ENCODE measurements at regions not wholly inside any gene's neighbourhood (a gene's known extent, or its start where the extent isn't known, plus 50 kb on each side); places are given as distances from the start of the nearest gene placed in this dataset.

DNA sequence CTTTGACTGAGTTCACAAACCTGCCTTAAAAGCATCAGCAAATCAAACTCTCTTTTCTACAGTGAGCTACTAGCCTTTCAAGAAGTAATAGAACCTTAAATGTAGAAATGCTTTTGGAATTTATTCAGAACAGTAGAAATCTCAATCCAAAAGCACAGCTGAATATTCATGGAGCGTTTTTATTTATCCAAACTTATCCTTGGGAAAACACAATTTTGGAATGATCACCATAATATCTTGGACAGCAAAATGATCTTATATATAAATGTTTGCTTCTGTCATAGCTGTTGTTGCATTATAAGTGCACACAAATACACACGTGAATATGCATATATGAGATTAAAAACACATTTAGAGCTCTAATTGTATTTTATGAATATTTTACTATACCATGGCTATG, 747.3 kb upstream of the PIK3C3 start:
- Histone ChIP-seq H3K27me3 (ENCODE audit: control insufficient read depth in 2 of 2, insufficient read depth in 2 of 2, low read length in 2 of 2) (no peaks in the 10 kb centered on the region), H4K20me1 (replicated peaks; ENCODE audit: control insufficient read depth, extremely low read depth, insufficient read depth, low read length) (no peaks in the 10 kb centered on the region), H3K9me1 (replicated peaks; ENCODE audit: control insufficient read depth, extremely low read depth, insufficient read depth, low read length) (no peaks in the 10 kb centered on the region), H3K4me3 (replicated peaks in 1 of 3; ENCODE audit: insufficient read depth in 1 of 3, low read depth in 1 of 3, low read length in 3 of 3) (no peak overlapping the region), H3K79me2 (ENCODE audit: control insufficient read depth, insufficient read depth, low read length) (no peaks in the 10 kb centered on the region), H3K36me3 (ENCODE audit: control insufficient read depth in 2 of 2, extremely low read depth in 1 of 2, insufficient read depth in 2 of 2, low read length in 2 of 2) (no peaks in the 10 kb centered on the region), H3K9me3 (replicated peaks; ENCODE audit: control insufficient read depth, insufficient read depth, low read length) (no peaks in the 10 kb centered on the region), H3K9ac (replicated peaks; ENCODE audit: extremely low read depth, insufficient read depth, low read length) (no peak overlapping the region), H3K4me2 (ENCODE audit: insufficient read depth, low read length) (no peak overlapping the region), H2AFZ (ENCODE audit: low read depth, low read length) (no peak overlapping the region), H3K27ac (ENCODE audit: insufficient read depth, low read depth, low read length) (no peak overlapping the region), H3K4me1 (ENCODE audit: control insufficient read depth, extremely low read depth, insufficient read depth, low read length) (no peaks in the 10 kb centered on the region)
- DNase-seq (ENCODE audit: low read depth, low spot score) (no peak), FAIRE-seq (no peak)
- CTCF ChIA-PET, result no interaction called here
- no peak for TF ChIP-seq GATA2 (IDR thresholded peaks at IDR 0.05; ENCODE audit: insufficient read depth, insufficient read length, low read depth, low read length)
- TF ChIP-seq POLR2AphosphoS5 (IDR thresholded peaks at IDR 0.05; ENCODE audit: insufficient read depth, low read depth, low read length), result no peak
- TF ChIP-seq JUN (IDR thresholded peaks at IDR 0.05; ENCODE audit: borderline replicate concordance, insufficient read depth, insufficient read length, low read depth), result no peak
- no peak for TF ChIP-seq FOS (IDR thresholded peaks at IDR 0.05; ENCODE audit: borderline replicate concordance, insufficient read depth, low read length)
- BruUV-seq (replicated peaks), result no TSS peak
- POLR2A ChIA-PET, result no interaction called here
- intact Hi-C loops (cut with micrococcal nuclease), result no loop called here
- dilution Hi-C loops (cut with MboI; ENCODE audit: extremely low pct_ligation_motif_present, low sequenced_read_pairs), result no loop called here

GRCh38 chr18:41206341-41206830, 748.6 kb upstream of the PIK3C3 start:
- Histone ChIP-seq H3K36me3 (ENCODE audit: control insufficient read depth in 2 of 2, extremely low read depth in 1 of 2, insufficient read depth in 2 of 2, low read length in 2 of 2) (no peaks in the 10 kb centered on the region), H3K4me1 (ENCODE audit: control insufficient read depth, extremely low read depth, insufficient read depth, low read length) (no peaks in the 10 kb centered on the region), H3K27ac (ENCODE audit: insufficient read depth, low read depth, low read length) (no peak overlapping the region), H3K9me1 (replicated peaks; ENCODE audit: control insufficient read depth, extremely low read depth, insufficient read depth, low read length) (no peaks in the 10 kb centered on the region), H2AFZ (ENCODE audit: low read depth, low read length) (no peak overlapping the region), H3K9ac (replicated peaks; ENCODE audit: extremely low read depth, insufficient read depth, low read length) (no peak overlapping the region), H3K79me2 (ENCODE audit: control insufficient read depth, insufficient read depth, low read length) (no peaks in the 10 kb centered on the region), H4K20me1 (replicated peaks; ENCODE audit: control insufficient read depth, extremely low read depth, insufficient read depth, low read length) (no peaks in the 10 kb centered on the region), H3K9me3 (replicated peaks; ENCODE audit: control insufficient read depth, insufficient read depth, low read length) (no peaks in the 10 kb centered on the region), H3K27me3 (ENCODE audit: control insufficient read depth in 2 of 2, insufficient read depth in 2 of 2, low read length in 2 of 2) (no peaks in the 10 kb centered on the region), H3K4me3 (replicated peaks in 1 of 3; ENCODE audit: insufficient read depth in 1 of 3, low read depth in 1 of 3, low read length in 3 of 3) (no peak overlapping the region), H3K4me2 (ENCODE audit: insufficient read depth, low read length) (no peak overlapping the region)
- no TSS peak for BruUV-seq (replicated peaks)
- POLR2A ChIA-PET, result no interaction called here
- intact Hi-C loops (cut with micrococcal nuclease), result no loop called here
- dilution Hi-C loops (cut with MboI; ENCODE audit: extremely low pct_ligation_motif_present, low sequenced_read_pairs), result no loop called here
- TF ChIP-seq JUN (IDR thresholded peaks at IDR 0.05; ENCODE audit: borderline replicate concordance, insufficient read depth, insufficient read length, low read depth), result no peak
- DNase-seq (ENCODE audit: low read depth, low spot score) (no peak), FAIRE-seq (no peak)
- CTCF ChIA-PET, result no interaction called here

Measured in endothelial cell of umbilical vein (primary cell).